ENCODE measurements at regions not wholly inside any gene's neighbourhood (a gene's known extent, or its start where the extent isn't known, plus 50 kb on each side); places are given as distances from the start of the nearest gene placed in this dataset.
A peak's percentile ranks its signal among the peaks of the same experiment; 100 is the strongest.

DNA sequence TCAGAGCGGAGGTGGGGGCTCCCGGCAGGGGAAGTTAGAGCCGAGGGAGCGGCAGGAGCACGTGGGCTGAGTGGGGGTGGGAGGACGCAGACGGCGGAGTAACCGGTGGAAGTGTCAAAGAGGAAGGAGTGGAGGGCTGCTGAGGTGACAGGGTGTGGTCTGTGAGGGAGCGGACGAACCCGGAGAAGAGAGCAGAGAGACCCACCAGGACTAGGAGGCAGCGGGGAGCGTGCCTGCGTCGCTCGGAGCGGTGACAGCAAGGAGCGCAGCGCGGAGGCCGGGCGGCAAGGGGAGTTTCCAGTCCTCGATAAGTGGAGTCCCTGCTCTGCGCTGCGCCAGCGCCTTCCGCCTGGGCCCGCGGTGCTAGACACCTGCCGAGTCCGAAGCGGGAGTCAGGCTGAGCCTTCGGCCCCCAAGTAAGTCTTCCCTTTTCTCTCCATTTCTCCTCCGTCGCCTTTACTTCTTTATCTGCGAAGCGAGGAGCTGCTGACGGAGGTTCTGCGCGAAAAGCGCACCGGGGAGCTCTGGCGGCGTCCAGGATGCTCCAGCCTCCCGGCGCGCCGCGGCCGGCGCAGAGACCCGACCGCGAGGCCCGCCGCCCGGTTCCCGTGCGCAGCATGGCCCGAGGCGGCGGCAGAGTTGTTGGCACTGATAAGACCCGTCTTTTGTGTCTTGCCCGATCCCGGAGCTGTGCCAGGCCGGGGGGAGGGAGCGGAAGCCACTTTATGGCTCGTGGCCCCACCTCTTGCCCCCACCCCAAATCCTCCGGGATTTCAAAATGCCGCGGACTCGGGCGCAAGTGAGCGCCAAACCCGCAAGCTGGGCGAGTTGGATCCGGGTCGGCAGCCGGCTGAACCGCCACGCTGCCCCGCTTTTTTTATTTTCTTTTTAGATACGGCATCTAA is 533.0 kb upstream of the SEMA6D start:
- H3K27ac ChIP-seq (ENCODE audit: insufficient read length, low read depth, low read length) = no peak overlapping the region
- H2BK15ac ChIP-seq (ENCODE audit: low read depth, low read length) = no peak overlapping the region
- no peaks in the 10 kb centered on the region for H4K20me1 ChIP-seq (ENCODE audit: control insufficient read depth, insufficient read depth, insufficient read length)
- no peak overlapping the region for H4K8ac ChIP-seq (replicated peaks; ENCODE audit: insufficient read length, low read depth, low read length)
- H3K18ac ChIP-seq (ENCODE audit: insufficient read length, low read depth, low read length) = no peak overlapping the region
- no peak overlapping the region for H2AK5ac ChIP-seq (ENCODE audit: insufficient read length, low read length)
- H3K4me1 ChIP-seq (ENCODE audit: insufficient read depth, low read length) = peaks cover 2% of the 10 kb centered on the region; the same call in 1 of the 2 replicates
- Mint-ChIP-seq H3K4me3 (peak overlapping the region; percentile 65 to 89), H3K27me3 (ENCODE audit: low read depth) (peaks cover 89% of the 10 kb centered on the region), H3K4me1 (peaks cover 32 to 36% of the 10 kb centered on the region in 2 experiments), H3K36me3 (ENCODE audit: insufficient read depth in 1 of 3, low read depth in 3 of 3) (no peaks in the 10 kb centered on the region; a peak in 1 of 7 replicates), H3K9me3 (peaks cover 0 to 1% of the 10 kb centered on the region in 2 experiments; a peak in 3 of 5 replicates), H3K27ac (peak overlapping the region in 1 of 3 experiments; percentile 63; a peak in 1 of 7 replicates)
- no peak overlapping the region for H2BK120ac ChIP-seq (ENCODE audit: low read depth, low read length, poor library complexity, severe bottlenecking)
- H3K9ac ChIP-seq (ENCODE audit: extremely low read depth, insufficient read length, low read length) = no peak overlapping the region
- TF ChIP-seq, protein P1, sequence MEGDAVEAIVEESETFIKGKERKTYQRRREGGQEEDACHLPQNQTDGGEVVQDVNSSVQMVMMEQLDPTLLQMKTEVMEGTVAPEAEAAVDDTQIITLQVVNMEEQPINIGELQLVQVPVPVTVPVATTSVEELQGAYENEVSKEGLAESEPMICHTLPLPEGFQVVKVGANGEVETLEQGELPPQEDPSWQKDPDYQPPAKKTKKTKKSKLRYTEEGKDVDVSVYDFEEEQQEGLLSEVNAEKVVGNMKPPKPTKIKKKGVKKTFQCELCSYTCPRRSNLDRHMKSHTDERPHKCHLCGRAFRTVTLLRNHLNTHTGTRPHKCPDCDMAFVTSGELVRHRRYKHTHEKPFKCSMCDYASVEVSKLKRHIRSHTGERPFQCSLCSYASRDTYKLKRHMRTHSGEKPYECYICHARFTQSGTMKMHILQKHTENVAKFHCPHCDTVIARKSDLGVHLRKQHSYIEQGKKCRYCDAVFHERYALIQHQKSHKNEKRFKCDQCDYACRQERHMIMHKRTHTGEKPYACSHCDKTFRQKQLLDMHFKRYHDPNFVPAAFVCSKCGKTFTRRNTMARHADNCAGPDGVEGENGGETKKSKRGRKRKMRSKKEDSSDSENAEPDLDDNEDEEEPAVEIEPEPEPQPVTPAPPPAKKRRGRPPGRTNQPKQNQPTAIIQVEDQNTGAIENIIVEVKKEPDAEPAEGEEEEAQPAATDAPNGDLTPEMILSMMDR (conservative IDR thresholded peaks at IDR 0.05) = no peak
- no peak overlapping the region for H3K4ac ChIP-seq (ENCODE audit: low read depth, low read length)
- DNase-seq = peak; percentile 69
- no CpG with 5 or more reads among the region's 84 CpGs for WGBS (ENCODE audit: extremely low coverage, insufficient read length, low lambda C conversion rate)
- H2BK5ac ChIP-seq (ENCODE audit: insufficient read length, low read length) = no peak overlapping the region
- no peak overlapping the region for H2BK20ac ChIP-seq (ENCODE audit: low read depth, low read length, poor library complexity, severe bottlenecking)
- H3T11ph ChIP-seq (ENCODE audit: low read length) = no peak overlapping the region
- H2BK12ac ChIP-seq (ENCODE audit: insufficient read length, low read depth, low read length) = no peak overlapping the region
- H3K23ac ChIP-seq (ENCODE audit: insufficient read length, low read depth, low read length) = no peak overlapping the region
- H3K27me3 ChIP-seq (ENCODE audit: insufficient read depth, low read length) = peaks cover 31% of the 10 kb centered on the region; the same call in 1 of the 2 replicates
- no peak overlapping the region for H2AFZ ChIP-seq (ENCODE audit: low read length)
- H3K4me2 ChIP-seq (ENCODE audit: insufficient read depth, insufficient read length, low read length) = peak overlapping the region; percentile 59
- no peaks in the 10 kb centered on the region for H3K79me2 ChIP-seq (ENCODE audit: insufficient read depth, low read length)
- H3K56ac ChIP-seq (ENCODE audit: insufficient read length, low read depth, low read length) = no peak overlapping the region
- H4K5ac ChIP-seq (ENCODE audit: insufficient read length, low read depth, low read length) = no peak overlapping the region
- no peaks in the 10 kb centered on the region for H3K79me1 ChIP-seq (ENCODE audit: insufficient read depth, low read depth, low read length, poor library complexity, severe bottlenecking)
- H3K9me3 ChIP-seq (ENCODE audit: control insufficient read depth, low read depth, low read length) = no peaks in the 10 kb centered on the region
- H3K23me2 ChIP-seq (ENCODE audit: insufficient read length, low read depth, low read length, poor library complexity, severe bottlenecking) = peaks cover 13% of the 10 kb centered on the region
- no peak overlapping the region for H3K14ac ChIP-seq (ENCODE audit: insufficient read depth, low read length)
- H4K91ac ChIP-seq (ENCODE audit: insufficient read length, low read depth, low read length) = no peak overlapping the region

All from H9 (cell line).